Activated gamma-delta T cell treated with Interleukin-2 at 50 U/mL for 16 hours (primary cell): ENCODE measurements at regions not wholly inside any gene's neighbourhood (a gene's known extent, or its start where the extent isn't known, plus 50 kb on each side); places are given as distances from the start of the nearest gene placed in this dataset.

Experiments used
- DNase-seq: peaks from one replicate; pipeline ENCODE4 v3.0.0-alpha.2; 2020

- no peak for DNase-seq
Observed at GRCh38 chr18:41444943-41445342, 510.1 kb upstream of the PIK3C3 start.

- no peak for DNase-seq
Observed at GRCh38 chr18:41436772-41437171, 518.3 kb upstream of the PIK3C3 start.

- DNase-seq = no peak
Observed at GRCh38 chr18:41418598-41418997, 536.4 kb upstream of the PIK3C3 start.

GRCh38 chr18:41416044-41416443 lies 539.0 kb upstream of the PIK3C3 start:
- no peak for DNase-seq

- DNase-seq = no peak
Observed at GRCh38 chr18:41410006-41410405, 545.0 kb upstream of the PIK3C3 start.

- no peak for DNase-seq
Observed at GRCh38 chr18:41406834-41407233, 548.2 kb upstream of the PIK3C3 start.

- DNase-seq = no peak
Observed at GRCh38 chr18:41396861-41397260, 558.2 kb upstream of the PIK3C3 start.

- DNase-seq = no peak
Observed at GRCh38 chr18:41396211-41396610, 558.8 kb upstream of the PIK3C3 start.

- DNase-seq = no peak
Observed at GRCh38 chr18:41395695-41396094, 559.3 kb upstream of the PIK3C3 start.

- DNase-seq = no peak
Observed at GRCh38 chr18:41391616-41392595, 563.1 kb upstream of the PIK3C3 start.

GRCh38 chr18:41390309-41390708 lies 564.7 kb upstream of the PIK3C3 start:
- no peak for DNase-seq

GRCh38 chr18:41378598-41378997 lies 576.4 kb upstream of the PIK3C3 start:
- no peak for DNase-seq

- no peak for DNase-seq
Observed at GRCh38 chr18:41373612-41374011, 581.4 kb upstream of the PIK3C3 start.

- DNase-seq = no peak
Observed at GRCh38 chr18:41372046-41372665, 582.9 kb upstream of the PIK3C3 start.

GRCh38 chr18:41371156-41372045 lies 583.6 kb upstream of the PIK3C3 start:
- DNase-seq = no peak

- DNase-seq = no peak
Observed at GRCh38 chr18:41370740-41371139, 584.3 kb upstream of the PIK3C3 start.

- DNase-seq = no peak
Observed at GRCh38 chr18:41357708-41358107, 597.3 kb upstream of the PIK3C3 start.

GRCh38 chr18:41353777-41354528 lies 601.1 kb upstream of the PIK3C3 start:
- DNase-seq = no peak

GRCh38 chr18:41351430-41351829 lies 603.6 kb upstream of the PIK3C3 start:
- no peak for DNase-seq

- no peak for DNase-seq
Observed at GRCh38 chr18:41347057-41347456, 608.0 kb upstream of the PIK3C3 start.

- DNase-seq = no peak
Observed at GRCh38 chr18:41343808-41344207, 611.2 kb upstream of the PIK3C3 start.

GRCh38 chr18:41338341-41338740 lies 616.7 kb upstream of the PIK3C3 start:
- DNase-seq = no peak
